ENCODE measurements at regions not wholly inside any gene's neighbourhood (a gene's known extent, or its start where the extent isn't known, plus 50 kb on each side); places are given as distances from the start of the nearest gene placed in this dataset.

DNA sequence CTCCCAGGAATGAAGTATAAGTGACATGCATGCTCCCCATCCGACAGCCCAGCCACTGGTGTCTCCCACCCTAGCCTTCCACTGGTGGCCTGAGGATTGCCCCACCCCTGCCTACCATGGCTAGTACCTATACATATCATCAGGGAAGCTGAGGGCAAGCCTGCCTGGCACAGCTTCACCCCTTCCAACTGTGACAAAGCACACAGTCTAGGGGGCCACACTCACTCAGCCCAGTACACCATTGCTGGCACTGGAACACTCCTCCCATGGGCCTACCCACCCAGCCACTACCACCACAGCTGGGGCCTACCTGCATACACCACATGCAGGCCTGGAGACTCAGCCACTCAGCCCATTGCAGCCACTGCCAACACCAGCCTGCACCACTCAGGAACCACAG is 393.1 kb upstream of the STEAP1 start:
- no peaks in the 10 kb centered on the region for H3K27me3 Mint-ChIP-seq (ENCODE audit: insufficient read depth, unreplicated experiment)
- no peak overlapping the region for H3K4me3 Mint-ChIP-seq (ENCODE audit: unreplicated experiment)
- H3K27ac Mint-ChIP-seq (ENCODE audit: low read depth, unreplicated experiment) = no peak overlapping the region
- CTCF ChIA-PET = no interaction called here
- intact Hi-C loops (cut with micrococcal nuclease) = no loop called here
- no peaks in the 10 kb centered on the region for H3K4me1 Mint-ChIP-seq (ENCODE audit: insufficient read depth, unreplicated experiment)
- POLR2A ChIA-PET = no interaction called here
- no peak for DNase-seq (ENCODE audit: unreplicated experiment)
- TF ChIP-seq, protein P1, sequence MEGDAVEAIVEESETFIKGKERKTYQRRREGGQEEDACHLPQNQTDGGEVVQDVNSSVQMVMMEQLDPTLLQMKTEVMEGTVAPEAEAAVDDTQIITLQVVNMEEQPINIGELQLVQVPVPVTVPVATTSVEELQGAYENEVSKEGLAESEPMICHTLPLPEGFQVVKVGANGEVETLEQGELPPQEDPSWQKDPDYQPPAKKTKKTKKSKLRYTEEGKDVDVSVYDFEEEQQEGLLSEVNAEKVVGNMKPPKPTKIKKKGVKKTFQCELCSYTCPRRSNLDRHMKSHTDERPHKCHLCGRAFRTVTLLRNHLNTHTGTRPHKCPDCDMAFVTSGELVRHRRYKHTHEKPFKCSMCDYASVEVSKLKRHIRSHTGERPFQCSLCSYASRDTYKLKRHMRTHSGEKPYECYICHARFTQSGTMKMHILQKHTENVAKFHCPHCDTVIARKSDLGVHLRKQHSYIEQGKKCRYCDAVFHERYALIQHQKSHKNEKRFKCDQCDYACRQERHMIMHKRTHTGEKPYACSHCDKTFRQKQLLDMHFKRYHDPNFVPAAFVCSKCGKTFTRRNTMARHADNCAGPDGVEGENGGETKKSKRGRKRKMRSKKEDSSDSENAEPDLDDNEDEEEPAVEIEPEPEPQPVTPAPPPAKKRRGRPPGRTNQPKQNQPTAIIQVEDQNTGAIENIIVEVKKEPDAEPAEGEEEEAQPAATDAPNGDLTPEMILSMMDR (IDR thresholded peaks at IDR 0.05; ENCODE audit: unreplicated experiment) = no peak
- H3K36me3 Mint-ChIP-seq (ENCODE audit: insufficient read depth, unreplicated experiment) = no peaks in the 10 kb centered on the region
- no TSS peak for BruUV-seq (replicated peaks)
- peaks cover 7% of the 10 kb centered on the region for H3K9me3 Mint-ChIP-seq (ENCODE audit: unreplicated experiment)

DNA sequence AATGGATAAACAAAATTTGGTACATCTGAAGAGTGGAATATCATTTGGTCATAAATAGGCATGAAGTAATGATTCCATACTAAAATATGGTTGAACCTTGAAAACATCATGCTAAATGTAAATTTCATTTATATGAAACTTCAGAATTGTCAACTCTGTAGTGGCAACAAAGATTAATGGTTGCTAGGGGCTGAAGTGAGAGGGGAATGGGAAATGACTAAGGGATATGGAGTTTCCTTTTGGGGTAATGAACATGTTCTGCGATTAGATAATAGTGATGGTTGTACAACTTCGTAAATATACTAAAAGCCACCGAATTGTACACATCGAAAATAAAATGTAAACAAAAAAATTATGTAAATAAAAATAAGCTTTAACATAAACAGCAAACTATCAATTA is 384.1 kb upstream of the STEAP1 start:
- Mint-ChIP-seq H3K4me3 (ENCODE audit: unreplicated experiment) (no peak overlapping the region), H3K27ac (ENCODE audit: low read depth, unreplicated experiment) (no peak overlapping the region), H3K27me3 (ENCODE audit: insufficient read depth, unreplicated experiment) (peaks cover 11% of the 10 kb centered on the region), H3K4me1 (ENCODE audit: insufficient read depth, unreplicated experiment) (no peaks in the 10 kb centered on the region), H3K36me3 (ENCODE audit: insufficient read depth, unreplicated experiment) (no peaks in the 10 kb centered on the region), H3K9me3 (ENCODE audit: unreplicated experiment) (no peaks in the 10 kb centered on the region)
- POLR2A ChIA-PET = no interaction called here
- intact Hi-C loops (cut with micrococcal nuclease) = no loop called here
- CTCF ChIA-PET = interaction anchor here (0.9 kb wide), 1 partner anchor 1166 kb away, joined by 3 read pairs; no protein-coding TSS in a partner anchor
- no TSS peak for BruUV-seq (replicated peaks)
- no peak for DNase-seq (ENCODE audit: unreplicated experiment)
- TF ChIP-seq, protein P1 (IDR thresholded peaks at IDR 0.05; ENCODE audit: unreplicated experiment) = no peak

DNA sequence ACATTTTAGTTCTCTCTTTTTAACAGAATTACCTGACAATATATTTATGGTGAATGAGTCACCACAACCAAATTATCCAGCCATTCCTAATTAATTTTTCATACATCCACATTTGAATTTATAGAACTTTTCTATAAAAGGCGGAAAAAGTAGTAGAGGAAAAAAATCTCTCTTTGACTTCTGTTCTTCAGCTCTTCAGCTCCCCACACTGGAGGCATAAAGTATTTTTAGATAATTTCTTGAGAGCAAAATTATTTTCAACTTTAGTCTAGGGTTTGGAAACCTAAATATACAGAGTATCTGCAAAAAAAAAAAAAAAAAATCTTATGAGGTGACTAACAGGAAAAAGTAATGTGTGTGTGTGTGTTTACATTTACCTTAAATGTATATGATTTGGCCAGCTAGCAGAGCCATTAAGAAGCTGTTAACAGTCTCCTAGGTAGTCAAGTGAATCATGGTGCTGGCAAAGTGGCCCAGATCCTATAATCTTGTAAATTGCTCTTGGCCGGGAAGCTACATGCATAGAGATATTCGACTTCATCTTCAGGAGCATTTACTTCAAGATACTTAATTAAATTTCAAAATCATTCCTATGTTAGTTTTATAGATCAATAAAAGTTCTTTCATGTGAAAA is 383.1 kb upstream of the STEAP1 start:
- POLR2A ChIA-PET = interaction anchor here (0.6 kb wide), 2 partner anchors 179 to 326 kb away, joined by 3 read pairs; no protein-coding TSS in a partner anchor
- no peak for DNase-seq (ENCODE audit: unreplicated experiment)
- intact Hi-C loops (cut with micrococcal nuclease) = no loop called here
- TF ChIP-seq, protein P1 (IDR thresholded peaks at IDR 0.05; ENCODE audit: unreplicated experiment) = no peak
- BruUV-seq (replicated peaks) = no TSS peak
- Mint-ChIP-seq H3K4me1 (ENCODE audit: insufficient read depth, unreplicated experiment) (no peaks in the 10 kb centered on the region), H3K9me3 (ENCODE audit: unreplicated experiment) (no peaks in the 10 kb centered on the region), H3K4me3 (ENCODE audit: unreplicated experiment) (no peak overlapping the region), H3K36me3 (ENCODE audit: insufficient read depth, unreplicated experiment) (no peaks in the 10 kb centered on the region), H3K27ac (ENCODE audit: low read depth, unreplicated experiment) (no peak overlapping the region), H3K27me3 (ENCODE audit: insufficient read depth, unreplicated experiment) (peaks cover 20% of the 10 kb centered on the region)
- CTCF ChIA-PET = interaction anchor here (0.6 to 0.7 kb wide), 2 partner anchors 85 to 981 kb away, joined by 3 to 4 read pairs; no protein-coding TSS in a partner anchor

- BruUV-seq (replicated peaks) = no TSS peak
- H3K4me1 Mint-ChIP-seq (ENCODE audit: insufficient read depth, unreplicated experiment) = no peaks in the 10 kb centered on the region
- H3K27me3 Mint-ChIP-seq (ENCODE audit: insufficient read depth, unreplicated experiment) = peaks cover 21% of the 10 kb centered on the region
- H3K27ac Mint-ChIP-seq (ENCODE audit: low read depth, unreplicated experiment) = no peak overlapping the region
- POLR2A ChIA-PET = no interaction called here
- intact Hi-C loops (cut with micrococcal nuclease) = no loop called here
- TF ChIP-seq, protein P1 (IDR thresholded peaks at IDR 0.05; ENCODE audit: unreplicated experiment) = no peak
- H3K4me3 Mint-ChIP-seq (ENCODE audit: unreplicated experiment) = no peak overlapping the region
- no peaks in the 10 kb centered on the region for H3K9me3 Mint-ChIP-seq (ENCODE audit: unreplicated experiment)
- no peak for DNase-seq (ENCODE audit: unreplicated experiment)
- CTCF ChIA-PET = no interaction called here
- H3K36me3 Mint-ChIP-seq (ENCODE audit: insufficient read depth, unreplicated experiment) = no peaks in the 10 kb centered on the region
These were observed 382.0 kb upstream of the STEAP1 start for GRCh38 chr7:89772276-89772675.
